Breast epithelium (tissue), 4 donors: ENCODE measurements at regions not wholly inside any gene's neighbourhood (a gene's known extent, or its start where the extent isn't known, plus 50 kb on each side); places are given as distances from the start of the nearest gene placed in this dataset.

Experiments
- DNase-seq, 2 donors: peaks; one replicate each; pipeline ENCODE4 v3.0.0-alpha.2; 2019; ENCODE audit warnings: low spot score in 2 of 2
- H3K27ac ChIP-seq, 2 donors: fragments of 200-600 bp; sonication (generic) in 1 of 2; one replicate each; pipeline ENCODE4 v1.5.1; 2016 to 2019; ENCODE audit warnings: mild to moderate bottlenecking in 1 of 2
- H3K27me3 ChIP-seq, 2 donors: fragments of 200-600 bp; sonication (generic) in 1 of 2; one replicate each; pipeline versions ENCODE4 v1.5.1 to v1.6.0; 2017 to 2019; ENCODE audit warnings: control low read depth in 1 of 2, mild to moderate bottlenecking in 1 of 2
- H3K36me3 ChIP-seq: fragments of 200-600 bp; one replicate; pipeline ENCODE4 v1.5.1; 2019
- H3K4me1 ChIP-seq, 2 donors: fragments of 200-600 bp; sonication (generic); one replicate each; pipeline ENCODE4 v1.5.1; 2016 to 2019; ENCODE audit warnings: control low read depth in 1 of 2
- H3K4me3 ChIP-seq, 3 donors: fragments of 200-600 bp; sonication (generic); 1 replicate in 2 of 3; 2 replicates in 1 of 3; pipeline ENCODE4 v1.5.1; 2016 to 2019; ENCODE audit warnings: mild to moderate bottlenecking in 3 of 3, moderate library complexity in 2 of 3
- H3K9me3 ChIP-seq, 2 donors: fragments of 200-600 bp; sonication (generic) in 1 of 2; one replicate each; pipeline ENCODE4 v1.5.1; 2016 to 2019; ENCODE audit warnings: control low read depth in 1 of 2
- POLR2A ChIP-seq: fragments of 450-650 bp; IDR thresholded peaks from one replicate; pipeline ENCODE4 v1.6.1; 2016; ENCODE audit warnings: antibody characterized with exemption, mild to moderate bottlenecking, moderate library complexity
- POLR2AphosphoS5 ChIP-seq, 3 donors: sonication (generic); formaldehyde crosslinking; IDR thresholded peaks; one replicate each; pipeline ENCODE4 v1.6.1; 2017; ENCODE audit warnings: antibody characterized with exemption in 3 of 3
- intact Hi-C: fragments of 100-400 bp; cut with DNase I; formaldehyde crosslinking; loops from one replicate; pipeline ENCODE4 v1.15.1; 2023; ENCODE audit warnings: low total_unique reads
- TF ChIP-seq, protein P1 (sequence below), 3 donors: fragments of 450-650 bp; IDR thresholded peaks; one replicate each; pipeline ENCODE4 v1.5.1; 2016 to 2017; ENCODE audit warnings: antibody characterized with exemption in 3 of 3, mild to moderate bottlenecking in 3 of 3, moderate library complexity in 3 of 3

DNA sequence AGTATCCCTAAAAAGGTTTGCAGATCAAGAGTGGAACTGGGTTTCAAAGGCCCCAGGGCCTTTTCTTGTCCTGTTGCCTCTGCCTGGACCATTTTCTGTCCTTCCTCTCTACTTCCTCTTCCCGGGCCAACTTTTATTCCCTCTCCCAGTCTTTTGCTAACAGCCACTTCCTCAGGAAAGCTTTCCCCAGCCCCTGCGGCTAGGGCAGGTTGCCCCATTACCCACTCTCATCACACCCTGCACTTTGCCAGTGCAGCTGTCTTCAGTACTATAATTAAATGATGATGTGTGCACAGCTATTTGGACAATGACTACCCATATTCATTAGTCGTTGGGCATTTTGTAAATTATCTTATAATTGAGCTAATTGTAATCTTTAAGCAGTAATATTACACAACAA is 150.5 kb upstream of the THBS1 start:
- TF ChIP-seq POLR2AphosphoS5 (IDR thresholded peaks at IDR 0.05) (no peak), POLR2A (no peak)
- TF ChIP-seq, protein P1, sequence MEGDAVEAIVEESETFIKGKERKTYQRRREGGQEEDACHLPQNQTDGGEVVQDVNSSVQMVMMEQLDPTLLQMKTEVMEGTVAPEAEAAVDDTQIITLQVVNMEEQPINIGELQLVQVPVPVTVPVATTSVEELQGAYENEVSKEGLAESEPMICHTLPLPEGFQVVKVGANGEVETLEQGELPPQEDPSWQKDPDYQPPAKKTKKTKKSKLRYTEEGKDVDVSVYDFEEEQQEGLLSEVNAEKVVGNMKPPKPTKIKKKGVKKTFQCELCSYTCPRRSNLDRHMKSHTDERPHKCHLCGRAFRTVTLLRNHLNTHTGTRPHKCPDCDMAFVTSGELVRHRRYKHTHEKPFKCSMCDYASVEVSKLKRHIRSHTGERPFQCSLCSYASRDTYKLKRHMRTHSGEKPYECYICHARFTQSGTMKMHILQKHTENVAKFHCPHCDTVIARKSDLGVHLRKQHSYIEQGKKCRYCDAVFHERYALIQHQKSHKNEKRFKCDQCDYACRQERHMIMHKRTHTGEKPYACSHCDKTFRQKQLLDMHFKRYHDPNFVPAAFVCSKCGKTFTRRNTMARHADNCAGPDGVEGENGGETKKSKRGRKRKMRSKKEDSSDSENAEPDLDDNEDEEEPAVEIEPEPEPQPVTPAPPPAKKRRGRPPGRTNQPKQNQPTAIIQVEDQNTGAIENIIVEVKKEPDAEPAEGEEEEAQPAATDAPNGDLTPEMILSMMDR (IDR thresholded peaks at IDR 0.05) = no peak
- intact Hi-C loops = no loop called here
- no peaks in the 10 kb centered on the region for H3K27me3 ChIP-seq
- no peaks in the 10 kb centered on the region for H3K4me1 ChIP-seq
- no peaks in the 10 kb centered on the region for H3K36me3 ChIP-seq
- H3K9me3 ChIP-seq = no peaks in the 10 kb centered on the region
- no peak overlapping the region for H3K4me3 ChIP-seq
- no peak for DNase-seq
- H3K27ac ChIP-seq = no peak overlapping the region

DNA sequence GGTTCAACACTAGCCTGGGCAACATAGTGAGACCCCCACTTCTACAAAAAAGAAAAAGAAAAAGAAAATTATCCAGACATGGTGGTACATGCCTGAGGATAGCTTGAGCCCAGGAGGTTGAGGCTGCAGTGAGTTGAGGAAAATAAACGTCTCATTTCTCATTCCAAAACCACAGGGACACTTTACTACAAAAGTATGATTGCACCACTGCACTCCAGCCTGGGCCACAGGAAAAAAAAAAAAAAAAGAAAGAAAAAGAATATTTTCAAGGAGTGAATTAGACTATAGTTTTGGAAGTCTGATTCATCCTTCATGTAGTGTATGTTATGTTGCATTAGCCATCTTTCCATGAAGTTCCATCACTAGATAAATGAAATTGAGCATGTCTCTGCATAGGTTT is 149.5 kb upstream of the THBS1 start:
- intact Hi-C loops = no loop called here
- H3K36me3 ChIP-seq = no peaks in the 10 kb centered on the region
- no peak overlapping the region for H3K27ac ChIP-seq

DNA sequence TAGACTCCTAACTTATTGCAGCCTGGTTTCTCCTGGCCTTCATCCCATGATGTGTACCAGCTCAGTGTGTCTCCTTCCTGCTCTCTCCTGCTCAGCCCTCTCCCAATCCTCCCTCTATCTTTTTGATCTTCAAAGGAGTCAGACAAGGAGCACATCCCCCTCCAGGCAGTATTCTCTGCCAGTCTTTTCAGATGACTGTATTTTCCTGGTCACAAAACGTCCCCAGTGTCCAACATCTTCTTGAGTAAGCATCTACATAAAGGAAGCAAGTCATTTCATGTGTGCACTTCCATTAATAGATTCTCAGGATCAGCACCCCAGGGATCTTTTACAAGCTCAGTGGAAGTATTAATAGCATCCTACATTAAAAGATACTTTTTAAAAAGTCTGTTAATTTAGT is 148.9 kb upstream of the THBS1 start:
- no peaks in the 10 kb centered on the region for H3K9me3 ChIP-seq
- peak overlapping the region in 1 of 2 donors; percentile 14 for H3K27ac ChIP-seq
- TF ChIP-seq POLR2AphosphoS5 (IDR thresholded peaks at IDR 0.05) (no peak), POLR2A (no peak)
- TF ChIP-seq, protein P1 (IDR thresholded peaks at IDR 0.05) = no peak
- no peaks in the 10 kb centered on the region for H3K36me3 ChIP-seq
- H3K4me1 ChIP-seq = no peaks in the 10 kb centered on the region
- intact Hi-C loops = no loop called here
- no peak for DNase-seq
- H3K27me3 ChIP-seq = no peaks in the 10 kb centered on the region
- no peak overlapping the region for H3K4me3 ChIP-seq

More for the DNA sequence above, 149.5 kb upstream of the THBS1 start:
- no peak overlapping the region for H3K4me3 ChIP-seq
- no peaks in the 10 kb centered on the region for H3K27me3 ChIP-seq
- no peaks in the 10 kb centered on the region for H3K4me1 ChIP-seq
- no peak for TF ChIP-seq POLR2A
- TF ChIP-seq, protein P1 (IDR thresholded peaks at IDR 0.05) = no peak
- TF ChIP-seq POLR2AphosphoS5 (IDR thresholded peaks at IDR 0.05) = no peak
- no peak for DNase-seq
- H3K9me3 ChIP-seq = no peaks in the 10 kb centered on the region

DNA sequence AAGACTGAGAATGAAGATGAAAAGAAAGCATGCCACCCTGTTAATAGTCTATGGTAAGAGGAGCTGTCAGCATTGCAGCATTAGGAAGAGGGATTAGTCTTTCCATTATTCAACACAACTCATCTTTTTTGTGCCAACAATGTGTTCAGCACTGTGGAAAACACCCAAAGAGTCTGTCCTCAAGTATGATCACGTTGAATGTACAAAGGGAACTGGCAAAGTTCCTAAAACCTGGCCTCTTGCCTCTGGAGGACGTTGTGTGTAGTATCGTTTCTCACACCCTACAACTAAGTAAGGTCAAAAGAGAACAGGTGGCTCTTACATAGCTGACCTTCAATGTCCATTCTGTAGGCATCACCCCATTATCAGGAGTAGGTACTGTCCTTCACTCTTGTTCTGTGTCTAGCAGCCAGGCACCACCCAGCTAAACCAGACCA is 147.9 kb upstream of the THBS1 start:
- Histone ChIP-seq H3K36me3 (no peaks in the 10 kb centered on the region), H3K27me3 (no peaks in the 10 kb centered on the region), H3K27ac (peak overlapping the region in 1 of 2 donors; percentile 54), H3K4me1 (no peaks in the 10 kb centered on the region), H3K4me3 (no peak overlapping the region), H3K9me3 (no peaks in the 10 kb centered on the region)
- intact Hi-C loops = no loop called here
- DNase-seq = no peak
- TF ChIP-seq POLR2A (no peak), POLR2AphosphoS5 (IDR thresholded peaks at IDR 0.05) (no peak)
- TF ChIP-seq, protein P1 (IDR thresholded peaks at IDR 0.05) = no peak

DNA sequence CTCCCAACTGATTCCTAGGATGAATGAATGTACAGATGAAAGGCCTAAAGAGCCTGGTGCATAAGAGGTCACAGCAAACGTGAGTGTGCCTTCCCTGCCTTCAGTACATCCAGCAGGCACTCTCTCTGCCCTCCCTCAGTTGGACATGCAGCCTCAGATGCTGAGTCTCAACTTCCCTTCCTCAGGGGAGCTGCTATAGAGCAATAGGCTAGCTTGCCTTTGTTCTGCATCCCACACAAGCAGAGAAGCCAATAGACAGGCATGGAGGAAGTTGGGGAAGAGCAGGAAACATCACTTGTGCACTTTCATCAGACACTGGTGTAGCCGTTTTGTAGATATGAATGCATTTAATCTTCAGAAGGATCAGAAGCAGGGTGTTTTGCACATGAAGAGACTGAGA is 147.5 kb upstream of the THBS1 start:
- no peaks in the 10 kb centered on the region for H3K4me1 ChIP-seq
- intact Hi-C loops = no loop called here
- H3K36me3 ChIP-seq = no peaks in the 10 kb centered on the region
- no peak for TF ChIP-seq POLR2AphosphoS5 (IDR thresholded peaks at IDR 0.05)
- TF ChIP-seq, protein P1 (IDR thresholded peaks at IDR 0.05) = no peak
- TF ChIP-seq POLR2A = no peak
- no peaks in the 10 kb centered on the region for H3K27me3 ChIP-seq
- DNase-seq = no peak
- peak overlapping the region in 1 of 2 donors; percentile 54 for H3K27ac ChIP-seq
- H3K4me3 ChIP-seq = no peak overlapping the region
- no peaks in the 10 kb centered on the region for H3K9me3 ChIP-seq
